GM23248 (cell line): ENCODE measurements at regions not wholly inside any gene's neighbourhood (a gene's known extent, or its start where the extent isn't known, plus 50 kb on each side); places are given as distances from the start of the nearest gene placed in this dataset.

ENCODE experiments used
- EZH2 ChIP-seq: fragments of 200-600 bp; sonication (generic); IDR thresholded peaks from 2 replicates; pipeline ENCODE4 v1.6.1; 2018; ENCODE audit warnings: antibody characterized with exemption, mild to moderate bottlenecking; ENCODE audit not compliant: insufficient read depth, poor library complexity, severe bottlenecking
- EZH2phosphoT487 ChIP-seq: fragments of 200-600 bp; sonication (generic); IDR thresholded peaks from 2 replicates; pipeline ENCODE4 v1.6.1; 2018; ENCODE audit warnings: antibody characterized with exemption, moderate library complexity, mild to moderate bottlenecking, low read depth; ENCODE audit not compliant: insufficient read depth

- TF ChIP-seq EZH2phosphoT487 = no peak
- no peak for TF ChIP-seq EZH2
Observed at GRCh38 chr2:143928184-143928583, 591.7 kb downstream of the ZEB2 start.
